Transverse colon (tissue), 4 donors: ENCODE measurements at regions not wholly inside any gene's neighbourhood (a gene's known extent, or its start where the extent isn't known, plus 50 kb on each side); places are given as distances from the start of the nearest gene placed in this dataset.

Experiments
- CTCF ChIP-seq, 5 experiments: fragments of 200-600 bp in 3 of 5; fragments of 450-650 bp in 2 of 5; sonication (generic) in 3 of 5; IDR thresholded peaks; 1 replicate in 2 of 5; 2 replicates in 3 of 5; pipeline ENCODE4 v1.5.1; 2016 to 2017; ENCODE audit warnings: antibody characterized with exemption in 5 of 5, inconsistent platforms in 3 of 5, mild to moderate bottlenecking in 2 of 5, moderate library complexity in 1 of 5
- EP300 ChIP-seq: sonication (generic); formaldehyde crosslinking; IDR thresholded peaks from one replicate; pipeline ENCODE4 v1.6.1; 2017; ENCODE audit warnings: antibody characterized with exemption, low read depth
- POLR2A ChIP-seq: fragments of 450-650 bp; IDR thresholded peaks from one replicate; pipeline ENCODE4 v1.6.1; 2016; ENCODE audit warnings: antibody characterized with exemption, mild to moderate bottlenecking, moderate library complexity
- POLR2AphosphoS5 ChIP-seq, 3 donors: sonication (generic); formaldehyde crosslinking; IDR thresholded peaks; one replicate each; pipeline ENCODE4 v1.6.1; 2016; ENCODE audit warnings: antibody characterized with exemption in 3 of 3

GRCh38 chr6:144359783-144360182, 74.6 kb downstream of the UTRN start:
- TF ChIP-seq CTCF (IDR thresholded peaks at IDR 0.05) (no peak), EP300 (no peak), POLR2A (no peak), POLR2AphosphoS5 (IDR thresholded peaks at IDR 0.05) (no peak)
